ENCODE measurements at regions not wholly inside any gene's neighbourhood (a gene's known extent, or its start where the extent isn't known, plus 50 kb on each side); places are given as distances from the start of the nearest gene placed in this dataset.

- no peaks in the 10 kb centered on the region for H3K36me3 ChIP-seq
- H3K27ac ChIP-seq, result peak overlapping the region; percentile 49 to 66
- H3K4me3 ChIP-seq, result peak overlapping the region; percentile 12 to 47
- no peak for TF ChIP-seq CTCF (IDR thresholded peaks at IDR 0.05)
- H3K9me3 ChIP-seq, result no peaks in the 10 kb centered on the region
- H3K27me3 ChIP-seq, result no peaks in the 10 kb centered on the region
- H3K4me1 ChIP-seq, result peaks cover 0 to 12% of the 10 kb centered on the region in 2 donors
- DNase-seq (ENCODE audit: low spot score), result no peak
These were observed 50.7 kb upstream of the MAP1LC3B2 start for GRCh38 chr12:116508145-116509121.

Small RNAs in the stretch of these regions (microRNA-seq; reads per million reads assigned to microRNA genes)
- 0 reads per million in 2 donors for gene MIR4472-2 (ENCODE audit: borderline number of aligned reads in 2 of 2, borderline replicate concordance in 1 of 2)

All from right atrium auricular region (tissue), 2 donors.